Endodermal cell (in vitro differentiated cells): ENCODE measurements at regions not wholly inside any gene's neighbourhood (a gene's known extent, or its start where the extent isn't known, plus 50 kb on each side); places are given as distances from the start of the nearest gene placed in this dataset.

Experiments
- DNase-seq: peaks from one replicate; pipeline ENCODE4 v3.0.0-alpha.2; 2017
- H3K27ac ChIP-seq: 2 replicates; pipeline ENCODE4 v1.5.1; 2013; ENCODE audit warnings: mild to moderate bottlenecking, low read depth, low read length, moderate library complexity
- H3K27me3 ChIP-seq: 2 replicates; pipeline ENCODE4 v1.6.1; 2013; ENCODE audit warnings: mild to moderate bottlenecking, low read length, moderate library complexity; ENCODE audit not compliant: insufficient read depth, control insufficient read depth, poor library complexity, severe bottlenecking
- H3K36me3 ChIP-seq: 2 replicates; pipeline ENCODE4 v1.7.0; 2013; ENCODE audit warnings: mild to moderate bottlenecking, low read length, moderate library complexity; ENCODE audit not compliant: control insufficient read depth, insufficient read depth
- H3K4me1 ChIP-seq: one replicate; pipeline ENCODE4 v1.7.0; 2013; ENCODE audit warnings: low read length; ENCODE audit not compliant: control insufficient read depth, insufficient read depth
- H3K4me3 ChIP-seq: 2 replicates; pipeline ENCODE4 v1.5.1; 2013; ENCODE audit warnings: mild to moderate bottlenecking, low read length, moderate library complexity
- H3K9ac ChIP-seq: 2 replicates; pipeline ENCODE4 v1.6.1; 2013; ENCODE audit warnings: mild to moderate bottlenecking, low read length, moderate library complexity; ENCODE audit not compliant: poor library complexity, severe bottlenecking; ENCODE audit errors: extremely low read depth
- H3K9me3 ChIP-seq: 2 replicates; pipeline ENCODE4 v1.6.1; 2013; ENCODE audit warnings: mild to moderate bottlenecking, low read length, moderate library complexity; ENCODE audit not compliant: control insufficient read depth
- H3K27ac Mint-ChIP-seq: 2 replicates; pipeline ENCODE4 v1.8.0; 2020; ENCODE audit warnings: mixed read lengths
- H3K27me3 Mint-ChIP-seq: 2 replicates; pipeline ENCODE4 v1.8.0; 2021; ENCODE audit warnings: mild to moderate bottlenecking, mixed read lengths; ENCODE audit not compliant: insufficient read depth
- H3K36me3 Mint-ChIP-seq: 2 replicates; pipeline ENCODE4 v1.8.0; 2020; ENCODE audit warnings: low read depth, mixed read lengths
- H3K4me1 Mint-ChIP-seq: 2 replicates; pipeline ENCODE4 v1.8.0; 2020; ENCODE audit warnings: mixed read lengths
- H3K4me3 Mint-ChIP-seq: 2 replicates; pipeline ENCODE4 v1.8.0; 2020; ENCODE audit warnings: mild to moderate bottlenecking, moderate library complexity, mixed read lengths
- H3K9me3 Mint-ChIP-seq: 2 replicates; pipeline ENCODE4 v1.8.0; 2020; ENCODE audit warnings: mild to moderate bottlenecking, mixed read lengths
- CTCF ChIP-seq: fragments of 200-600 bp; sonication (generic); conservative IDR thresholded peaks from 2 replicates; pipeline ENCODE4 v1.5.0; 2021; ENCODE audit warnings: antibody characterized with exemption, mild to moderate bottlenecking
- WGBS, 2 experiments: methylation state at CpG; one replicate each; pipeline versions ENCODE4 v1.1.5 to v1.1.7; 2013; ENCODE audit warnings: missing lambda C conversion rate in 2 of 2, mixed read lengths in 1 of 2; ENCODE audit not compliant: insufficient coverage in 1 of 2, insufficient read length in 1 of 2; 5-methylcytosine and 5-hydroxymethylcytosine counted together

- 87% methylated on average over 3 of the region's 3 CpGs; no CpG with 5 or more reads in 1 of the 2 experiments for WGBS, 2 experiments
- Histone ChIP-seq H3K4me1 (no peaks in the 10 kb centered on the region), H3K9ac (no peak overlapping the region), H3K27me3 (no peaks in the 10 kb centered on the region), H3K9me3 (no peaks in the 10 kb centered on the region), H3K4me3 (no peak overlapping the region), H3K27ac (no peak overlapping the region), H3K36me3 (no peaks in the 10 kb centered on the region)
- Mint-ChIP-seq H3K36me3 (no peaks in the 10 kb centered on the region), H3K9me3 (no peaks in the 10 kb centered on the region), H3K4me1 (no peaks in the 10 kb centered on the region), H3K27ac (no peak overlapping the region), H3K4me3 (no peak overlapping the region), H3K27me3 (no peaks in the 10 kb centered on the region)
- TF ChIP-seq CTCF, result no peak
- no peak for DNase-seq
Observed at GRCh38 chr5:87183896-87184295, 83.8 kb upstream of the RASA1 start.

GRCh38 chr5:87184605-87185004 is 83.1 kb upstream of the RASA1 start:
- no peak overlapping the region for H3K27ac Mint-ChIP-seq
- H3K4me1 Mint-ChIP-seq, result no peaks in the 10 kb centered on the region
- no peak for DNase-seq
- H3K4me3 Mint-ChIP-seq, result no peak overlapping the region
- no peaks in the 10 kb centered on the region for H3K27me3 Mint-ChIP-seq
- Histone ChIP-seq H3K27me3 (no peaks in the 10 kb centered on the region), H3K4me3 (no peak overlapping the region), H3K9me3 (no peaks in the 10 kb centered on the region), H3K9ac (no peak overlapping the region), H3K4me1 (no peaks in the 10 kb centered on the region), H3K27ac (no peak overlapping the region), H3K36me3 (no peaks in the 10 kb centered on the region)
- TF ChIP-seq CTCF, result no peak
- no peaks in the 10 kb centered on the region for H3K9me3 Mint-ChIP-seq
- 91 to 100% methylated on average over 2 to 5 of the region's 5 CpGs for WGBS, 2 experiments
- H3K36me3 Mint-ChIP-seq, result no peaks in the 10 kb centered on the region

- Histone ChIP-seq H3K4me1 (no peaks in the 10 kb centered on the region), H3K9ac (no peak overlapping the region), H3K27me3 (no peaks in the 10 kb centered on the region), H3K27ac (no peak overlapping the region), H3K4me3 (no peak overlapping the region), H3K9me3 (no peaks in the 10 kb centered on the region), H3K36me3 (no peaks in the 10 kb centered on the region)
- H3K36me3 Mint-ChIP-seq, result no peaks in the 10 kb centered on the region
- no peak for DNase-seq
- H3K27ac Mint-ChIP-seq, result no peak overlapping the region
- no peaks in the 10 kb centered on the region for H3K4me1 Mint-ChIP-seq
- WGBS, 2 experiments, result 81 to 83% methylated on average over 1 to 2 of the region's 3 CpGs
- TF ChIP-seq CTCF, result no peak
- H3K9me3 Mint-ChIP-seq, result no peaks in the 10 kb centered on the region
- no peak overlapping the region for H3K4me3 Mint-ChIP-seq
- no peaks in the 10 kb centered on the region for H3K27me3 Mint-ChIP-seq
Observed at GRCh38 chr5:87185838-87186237, 81.8 kb upstream of the RASA1 start.
